ENCODE measurements at regions not wholly inside any gene's neighbourhood (a gene's known extent, or its start where the extent isn't known, plus 50 kb on each side); places are given as distances from the start of the nearest gene placed in this dataset.

DNA sequence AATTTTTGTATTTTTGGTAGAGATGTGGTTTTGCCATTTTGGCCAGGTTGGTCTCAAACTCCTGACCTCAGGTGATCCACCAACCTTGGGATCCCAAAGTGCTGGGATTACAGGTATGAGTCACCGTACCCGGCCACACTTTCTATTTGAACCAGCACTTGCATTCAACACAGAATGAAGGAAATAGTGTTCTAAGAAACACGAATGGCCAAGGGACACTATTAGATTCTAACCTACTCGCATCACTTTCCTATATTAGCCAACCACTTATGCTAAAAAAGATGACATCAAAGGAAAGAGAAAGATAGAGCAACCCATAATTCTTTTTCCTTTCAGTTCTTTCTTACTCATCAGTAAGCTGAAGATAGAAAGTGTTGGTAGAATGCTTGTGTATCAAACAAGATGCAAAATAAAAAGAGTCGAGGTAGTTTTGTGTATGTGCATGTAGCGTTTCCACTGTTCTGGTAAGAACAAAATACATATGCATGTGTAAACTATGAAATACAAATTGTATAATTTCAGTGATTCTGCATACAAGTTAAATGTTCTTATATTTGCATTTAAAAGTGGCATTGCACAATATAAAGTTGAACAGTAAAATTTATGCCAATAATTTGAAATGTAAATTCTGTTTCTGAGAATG lies 247.6 kb downstream of the CDCA7 start:
- no peak for DNase-seq
- no peaks in the 10 kb centered on the region for H3K4me1 ChIP-seq (ENCODE audit: control insufficient read depth, insufficient read depth, low read length, poor library complexity, severe bottlenecking)

DNA sequence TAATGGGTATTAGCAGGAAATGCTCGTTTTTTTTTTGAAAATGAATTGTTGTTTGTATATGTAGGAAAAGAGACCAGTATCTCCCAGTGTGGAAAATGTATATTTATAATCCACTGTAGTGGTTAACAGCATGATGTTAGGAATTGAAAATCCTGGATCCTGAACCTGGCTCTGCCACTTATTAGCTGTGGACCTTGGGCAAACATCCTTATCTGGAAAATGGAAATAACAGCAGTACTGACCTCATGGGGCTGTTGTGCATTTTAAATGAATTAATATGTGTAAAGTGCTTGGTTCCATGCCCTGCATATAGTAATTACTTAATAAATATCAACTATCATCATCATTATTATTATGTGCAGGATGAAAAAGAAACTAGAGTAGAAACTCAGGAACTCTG lies 251.3 kb downstream of the CDCA7 start:
- Histone ChIP-seq H3K4me3 (ENCODE audit: insufficient read depth, low read depth, low read length, poor library complexity, severe bottlenecking) (no peak overlapping the region), H3K36me3 (ENCODE audit: control insufficient read depth, insufficient read depth, low read length) (no peaks in the 10 kb centered on the region), H3K9me3 (ENCODE audit: control insufficient read depth, low read length) (no peaks in the 10 kb centered on the region), H3K27me3 (replicated peaks; ENCODE audit: control insufficient read depth, insufficient read depth, low read length, poor library complexity, severe bottlenecking) (no peaks in the 10 kb centered on the region), H3K4me1 (ENCODE audit: control insufficient read depth, insufficient read depth, low read length, poor library complexity, severe bottlenecking) (no peaks in the 10 kb centered on the region), H3K27ac (ENCODE audit: insufficient read depth, low read length, poor library complexity, severe bottlenecking) (no peak overlapping the region)
- no peak for DNase-seq

More for the DNA sequence above, 247.6 kb downstream of the CDCA7 start:
- no peak overlapping the region for H3K27ac ChIP-seq (ENCODE audit: insufficient read depth, low read length, poor library complexity, severe bottlenecking)
- no peaks in the 10 kb centered on the region for H3K27me3 ChIP-seq (replicated peaks; ENCODE audit: control insufficient read depth, insufficient read depth, low read length, poor library complexity, severe bottlenecking)
- no peaks in the 10 kb centered on the region for H3K9me3 ChIP-seq (ENCODE audit: control insufficient read depth, low read length)
- no peaks in the 10 kb centered on the region for H3K36me3 ChIP-seq (ENCODE audit: control insufficient read depth, insufficient read depth, low read length)
- no peak overlapping the region for H3K4me3 ChIP-seq (ENCODE audit: insufficient read depth, low read depth, low read length, poor library complexity, severe bottlenecking)

DNA sequence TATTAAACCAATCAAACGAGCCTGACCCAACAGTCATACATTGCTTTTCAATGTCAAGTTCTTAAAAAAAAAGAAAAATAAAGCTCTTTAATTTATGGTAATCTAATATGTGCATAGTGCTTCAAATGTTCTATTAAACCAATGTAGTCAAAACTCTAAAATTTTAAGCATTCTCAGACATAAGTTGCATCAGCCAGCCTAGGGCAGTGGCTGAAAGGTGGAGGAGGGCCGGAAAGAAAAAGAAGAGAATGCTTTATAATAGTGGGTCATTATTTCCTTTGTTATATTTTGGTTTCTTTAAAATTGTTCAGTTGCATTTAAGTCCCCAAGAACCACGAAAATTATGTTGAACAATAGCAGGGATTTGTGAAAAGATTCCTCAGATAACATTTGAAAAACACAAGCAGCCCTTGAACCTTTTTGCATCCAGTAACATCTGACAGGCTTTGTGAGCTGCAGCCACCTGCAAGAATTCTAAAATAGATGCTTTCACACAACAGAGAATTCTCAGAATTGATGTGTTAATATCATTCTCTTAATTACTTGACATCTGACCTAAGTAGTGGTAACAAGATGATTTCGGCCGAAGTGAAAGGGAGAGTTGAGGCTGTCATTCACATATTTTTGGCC lies 252.1 kb downstream of the CDCA7 start:
- H3K9me3 ChIP-seq (ENCODE audit: control insufficient read depth, low read length) = no peaks in the 10 kb centered on the region
- no peaks in the 10 kb centered on the region for H3K4me1 ChIP-seq (ENCODE audit: control insufficient read depth, insufficient read depth, low read length, poor library complexity, severe bottlenecking)
- no peak overlapping the region for H3K27ac ChIP-seq (ENCODE audit: insufficient read depth, low read length, poor library complexity, severe bottlenecking)
- no peaks in the 10 kb centered on the region for H3K27me3 ChIP-seq (replicated peaks; ENCODE audit: control insufficient read depth, insufficient read depth, low read length, poor library complexity, severe bottlenecking)
- H3K36me3 ChIP-seq (ENCODE audit: control insufficient read depth, insufficient read depth, low read length) = no peaks in the 10 kb centered on the region
- no peak for DNase-seq
- H3K4me3 ChIP-seq (ENCODE audit: insufficient read depth, low read depth, low read length, poor library complexity, severe bottlenecking) = no peak overlapping the region

DNA sequence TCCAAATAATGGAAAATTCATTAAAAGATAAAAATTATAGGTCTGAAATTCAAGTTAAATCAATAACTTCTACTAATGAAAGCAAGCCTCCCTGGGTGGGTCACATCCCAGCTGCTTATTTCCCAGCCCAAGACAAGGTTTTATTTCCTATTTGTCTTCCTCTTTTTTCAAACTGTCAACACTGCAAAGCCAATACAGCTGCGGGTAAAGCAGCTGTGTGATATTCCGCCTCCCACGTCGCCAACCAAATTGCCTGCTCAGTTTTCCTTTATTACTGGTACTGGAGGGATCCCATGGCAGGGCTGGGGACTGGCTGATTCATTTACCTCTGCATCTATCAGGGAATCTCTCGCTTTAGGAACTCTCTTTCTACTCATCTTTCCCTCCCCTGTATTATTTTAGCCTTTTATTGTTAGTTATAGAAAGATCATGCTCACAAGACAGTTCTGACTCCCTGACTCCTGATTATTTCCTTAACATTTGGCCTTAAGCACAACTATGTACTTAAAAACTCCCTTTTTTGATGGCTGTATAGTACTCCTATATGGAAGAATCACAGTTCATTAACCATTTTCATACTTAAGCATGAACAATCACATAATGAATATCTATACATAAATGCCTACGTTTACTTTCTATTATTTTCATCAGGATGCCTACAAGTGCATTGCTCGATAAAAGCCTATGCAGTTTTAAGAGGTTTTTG lies 253.1 kb downstream of the CDCA7 start:
- Histone ChIP-seq H3K4me1 (ENCODE audit: control insufficient read depth, insufficient read depth, low read length, poor library complexity, severe bottlenecking) (no peaks in the 10 kb centered on the region), H3K36me3 (ENCODE audit: control insufficient read depth, insufficient read depth, low read length) (no peaks in the 10 kb centered on the region), H3K27me3 (replicated peaks; ENCODE audit: control insufficient read depth, insufficient read depth, low read length, poor library complexity, severe bottlenecking) (no peaks in the 10 kb centered on the region), H3K27ac (ENCODE audit: insufficient read depth, low read length, poor library complexity, severe bottlenecking) (no peak overlapping the region), H3K4me3 (ENCODE audit: insufficient read depth, low read depth, low read length, poor library complexity, severe bottlenecking) (no peak overlapping the region), H3K9me3 (ENCODE audit: control insufficient read depth, low read length) (no peaks in the 10 kb centered on the region)
- no peak for DNase-seq

DNA sequence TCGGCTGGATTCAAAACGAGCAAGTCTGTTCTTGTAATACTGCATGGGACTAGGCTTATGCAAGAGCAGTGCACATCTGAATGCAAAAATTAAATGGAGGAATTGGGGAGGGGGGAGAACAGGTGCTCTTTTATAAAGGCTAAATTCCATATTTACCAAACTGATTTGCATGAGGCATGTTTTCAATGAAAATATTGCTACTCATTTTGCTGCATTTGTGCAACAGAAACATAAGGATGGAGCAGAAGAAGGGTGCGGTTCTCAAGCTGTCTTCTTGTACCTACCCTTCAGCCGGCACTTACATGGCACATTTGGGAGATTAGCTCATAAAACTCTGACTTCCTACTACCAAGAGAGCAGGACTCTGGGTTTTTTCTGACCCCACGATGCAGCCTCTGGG lies 256.4 kb downstream of the CDCA7 start:
- no peak for DNase-seq
- H3K4me3 ChIP-seq (ENCODE audit: insufficient read depth, low read depth, low read length, poor library complexity, severe bottlenecking) = no peak overlapping the region

DNA sequence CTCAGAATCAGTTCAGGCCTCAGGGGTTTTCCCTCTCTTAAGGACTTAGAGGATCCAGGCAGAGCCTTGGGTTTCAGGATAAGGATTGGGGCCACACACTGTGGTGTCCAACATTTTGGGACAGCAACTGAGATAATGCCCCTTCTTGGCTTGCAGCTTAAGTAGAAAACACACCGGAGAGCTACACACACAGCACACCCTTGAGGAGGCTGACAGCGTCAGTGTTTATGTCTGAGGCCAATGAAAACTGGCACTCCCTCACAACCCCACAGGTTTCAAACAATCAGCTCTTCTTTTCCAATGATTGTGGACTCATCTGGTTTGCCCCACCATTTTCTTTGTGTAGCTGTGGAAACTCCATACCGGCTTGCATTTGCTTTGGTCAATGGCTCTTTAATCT lies 257.7 kb downstream of the CDCA7 start:
- H3K36me3 ChIP-seq (ENCODE audit: control insufficient read depth, insufficient read depth, low read length) = no peaks in the 10 kb centered on the region
- H3K27ac ChIP-seq (ENCODE audit: insufficient read depth, low read length, poor library complexity, severe bottlenecking) = no peak overlapping the region
- H3K9me3 ChIP-seq (ENCODE audit: control insufficient read depth, low read length) = no peaks in the 10 kb centered on the region
- H3K4me3 ChIP-seq (ENCODE audit: insufficient read depth, low read depth, low read length, poor library complexity, severe bottlenecking) = no peak overlapping the region
- H3K27me3 ChIP-seq (replicated peaks; ENCODE audit: control insufficient read depth, insufficient read depth, low read length, poor library complexity, severe bottlenecking) = no peaks in the 10 kb centered on the region
- no peak for DNase-seq
- H3K4me1 ChIP-seq (ENCODE audit: control insufficient read depth, insufficient read depth, low read length, poor library complexity, severe bottlenecking) = no peaks in the 10 kb centered on the region

More for the DNA sequence above, 256.4 kb downstream of the CDCA7 start:
- Histone ChIP-seq H3K27me3 (replicated peaks; ENCODE audit: control insufficient read depth, insufficient read depth, low read length, poor library complexity, severe bottlenecking) (no peaks in the 10 kb centered on the region), H3K27ac (ENCODE audit: insufficient read depth, low read length, poor library complexity, severe bottlenecking) (no peak overlapping the region), H3K9me3 (ENCODE audit: control insufficient read depth, low read length) (no peaks in the 10 kb centered on the region), H3K36me3 (ENCODE audit: control insufficient read depth, insufficient read depth, low read length) (no peaks in the 10 kb centered on the region), H3K4me1 (ENCODE audit: control insufficient read depth, insufficient read depth, low read length, poor library complexity, severe bottlenecking) (no peaks in the 10 kb centered on the region)

DNA sequence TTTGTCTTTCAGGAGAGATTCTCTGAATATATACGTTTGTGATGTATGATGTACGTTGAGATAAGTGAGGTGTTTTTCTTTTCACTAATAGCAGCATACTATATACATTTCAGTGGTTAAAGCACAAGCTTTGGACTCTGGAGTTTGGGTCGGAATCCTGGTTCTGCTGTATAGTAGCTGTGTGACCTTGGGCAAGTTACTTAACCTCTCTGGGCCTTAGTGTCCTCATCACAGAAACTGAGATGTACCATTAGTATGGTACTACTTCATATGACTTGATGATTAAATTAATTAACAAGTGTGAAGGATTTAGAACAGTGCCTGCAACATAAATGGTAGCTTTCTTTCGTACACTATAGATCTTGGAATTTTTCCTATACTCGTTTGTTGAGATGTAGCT lies 258.7 kb downstream of the CDCA7 start:
- no peak overlapping the region for H3K27ac ChIP-seq (ENCODE audit: insufficient read depth, low read length, poor library complexity, severe bottlenecking)
- H3K9me3 ChIP-seq (ENCODE audit: control insufficient read depth, low read length) = no peaks in the 10 kb centered on the region
- no peak overlapping the region for H3K4me3 ChIP-seq (ENCODE audit: insufficient read depth, low read depth, low read length, poor library complexity, severe bottlenecking)
- H3K36me3 ChIP-seq (ENCODE audit: control insufficient read depth, insufficient read depth, low read length) = no peaks in the 10 kb centered on the region
- no peaks in the 10 kb centered on the region for H3K4me1 ChIP-seq (ENCODE audit: control insufficient read depth, insufficient read depth, low read length, poor library complexity, severe bottlenecking)
- no peaks in the 10 kb centered on the region for H3K27me3 ChIP-seq (replicated peaks; ENCODE audit: control insufficient read depth, insufficient read depth, low read length, poor library complexity, severe bottlenecking)
- no peak for DNase-seq

DNA sequence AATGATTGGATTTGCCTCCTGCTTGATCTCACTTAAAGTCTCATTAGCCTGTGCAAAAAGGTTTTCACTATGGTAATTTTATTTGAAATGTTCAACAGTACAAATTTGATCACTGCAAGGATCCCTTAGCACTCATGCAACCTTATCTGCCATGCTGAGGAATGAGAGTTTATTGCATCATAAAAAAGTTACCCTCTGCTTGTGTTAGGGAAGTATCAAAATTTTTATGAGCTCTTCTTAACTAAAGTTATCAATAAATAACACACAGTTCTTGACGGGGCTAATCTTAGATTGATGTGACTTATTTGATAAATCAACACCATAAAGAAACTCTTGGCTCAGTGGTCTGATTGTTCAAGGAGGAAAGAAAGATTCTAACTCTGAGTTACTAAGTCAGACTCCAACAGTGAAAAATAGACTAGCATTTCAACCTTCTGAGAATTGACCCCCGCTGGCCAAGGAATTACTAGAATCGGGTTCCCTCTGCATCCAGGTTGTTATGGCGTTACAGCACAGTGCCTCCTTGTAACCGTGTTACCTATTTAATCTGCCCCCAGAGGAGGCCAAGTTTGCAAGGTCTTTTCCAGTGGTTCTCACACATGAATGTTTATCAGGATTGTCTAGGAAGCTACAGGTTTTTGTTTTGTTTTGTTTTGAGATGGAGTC lies 259.7 kb downstream of the CDCA7 start:
- Histone ChIP-seq H3K27ac (ENCODE audit: insufficient read depth, low read length, poor library complexity, severe bottlenecking) (no peak overlapping the region), H3K4me1 (ENCODE audit: control insufficient read depth, insufficient read depth, low read length, poor library complexity, severe bottlenecking) (no peaks in the 10 kb centered on the region), H3K9me3 (ENCODE audit: control insufficient read depth, low read length) (no peaks in the 10 kb centered on the region), H3K4me3 (ENCODE audit: insufficient read depth, low read depth, low read length, poor library complexity, severe bottlenecking) (no peak overlapping the region), H3K36me3 (ENCODE audit: control insufficient read depth, insufficient read depth, low read length) (no peaks in the 10 kb centered on the region), H3K27me3 (replicated peaks; ENCODE audit: control insufficient read depth, insufficient read depth, low read length, poor library complexity, severe bottlenecking) (no peaks in the 10 kb centered on the region)
- DNase-seq = no peak

DNA sequence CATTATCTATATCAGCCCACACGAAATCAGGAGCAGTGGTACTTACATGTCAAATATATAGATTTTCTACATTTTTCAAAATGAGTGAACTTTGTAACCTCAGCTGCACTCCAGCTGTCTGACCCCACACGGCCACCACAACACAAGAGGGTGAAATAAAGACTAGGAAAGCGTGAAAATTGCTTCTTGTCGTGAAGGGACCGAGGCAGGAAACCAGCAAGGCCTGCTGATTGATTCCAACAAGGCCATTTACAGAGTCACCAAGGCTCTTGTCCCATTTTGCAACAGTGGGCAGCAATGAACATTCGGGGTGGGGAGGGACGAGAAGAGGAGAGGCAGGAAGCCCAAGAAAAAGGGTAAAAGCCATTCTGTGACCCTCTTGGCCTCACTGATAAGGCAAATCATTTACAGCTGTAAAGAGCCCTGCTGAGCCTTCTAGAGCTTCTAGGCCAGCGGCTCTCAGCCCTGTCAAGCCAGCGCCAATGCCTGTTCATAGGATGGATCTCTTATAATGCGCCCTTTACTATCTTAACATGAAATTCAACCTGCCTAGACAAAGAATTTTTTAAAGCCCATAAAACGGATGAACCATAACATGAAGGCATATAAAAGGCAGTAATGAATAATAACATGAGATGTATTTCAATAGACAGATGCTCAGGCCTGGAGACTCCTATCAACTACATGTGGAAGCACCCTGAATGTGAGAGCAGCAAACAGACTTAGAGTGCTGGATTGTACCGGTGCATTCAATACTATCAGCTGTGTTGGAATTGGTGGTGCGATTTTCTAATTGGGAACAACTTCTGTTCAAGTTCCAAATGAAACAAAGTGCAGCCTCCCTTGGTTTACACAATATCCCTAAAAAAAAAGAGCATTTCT lies 269.0 kb downstream of the CDCA7 start:
- no peak for DNase-seq
- no peak overlapping the region for H3K27ac ChIP-seq (ENCODE audit: insufficient read depth, low read length, poor library complexity, severe bottlenecking)
- no peaks in the 10 kb centered on the region for H3K36me3 ChIP-seq (ENCODE audit: control insufficient read depth, insufficient read depth, low read length)
- no peaks in the 10 kb centered on the region for H3K4me1 ChIP-seq (ENCODE audit: control insufficient read depth, insufficient read depth, low read length, poor library complexity, severe bottlenecking)
- H3K4me3 ChIP-seq (ENCODE audit: insufficient read depth, low read depth, low read length, poor library complexity, severe bottlenecking) = no peak overlapping the region
- no peaks in the 10 kb centered on the region for H3K9me3 ChIP-seq (ENCODE audit: control insufficient read depth, low read length)
- no peaks in the 10 kb centered on the region for H3K27me3 ChIP-seq (replicated peaks; ENCODE audit: control insufficient read depth, insufficient read depth, low read length, poor library complexity, severe bottlenecking)
